ENCODE measurements at regions not wholly inside any gene's neighbourhood (a gene's known extent, or its start where the extent isn't known, plus 50 kb on each side); places are given as distances from the start of the nearest gene placed in this dataset.

- TF ChIP-seq USF1 (IDR thresholded peaks at IDR 0.05) (no peak), TAF1 (IDR thresholded peaks at IDR 0.05; ENCODE audit: low read depth) (no peak), CEBPB (IDR thresholded peaks at IDR 0.05) (no peak), ZBTB7A (IDR thresholded peaks at IDR 0.05; ENCODE audit: low read depth) (no peak), MAX (IDR thresholded peaks at IDR 0.05) (no peak), NFIC (IDR thresholded peaks at IDR 0.05) (no peak), CREB1 (IDR thresholded peaks at IDR 0.05; ENCODE audit: low read depth) (no peak), TEAD4 (IDR thresholded peaks at IDR 0.05) (no peak), TCF12 (IDR thresholded peaks at IDR 0.05; ENCODE audit: low read depth) (no peak)
Measured at GRCh38 chr12:75738486-75738885, 227.1 kb upstream of the KRR1 start.

GRCh38 chr12:75735853-75736252 is 224.4 kb upstream of the KRR1 start:
- TF ChIP-seq TAF1 (IDR thresholded peaks at IDR 0.05; ENCODE audit: low read depth), result no peak
- 0 out of 2 replicates have a peak, but pooled peaks have one; percentile 50 for TF ChIP-seq TEAD4 (IDR thresholded peaks at IDR 0.05)
- peak; percentile 57; the same call in 1 of the 2 replicates for TF ChIP-seq MAX (IDR thresholded peaks at IDR 0.05)
- TF ChIP-seq EP300 (IDR thresholded peaks at IDR 0.05; ENCODE audit: borderline replicate concordance), result no peak
- TF ChIP-seq TCF12 (IDR thresholded peaks at IDR 0.05; ENCODE audit: low read depth), result no peak
- TF ChIP-seq USF1 (IDR thresholded peaks at IDR 0.05), result no peak
- peak; percentile 77 for TF ChIP-seq NFIC (IDR thresholded peaks at IDR 0.05)

GRCh38 chr12:75728826-75729225 is 217.4 kb upstream of the KRR1 start:
- TF ChIP-seq TEAD4 (IDR thresholded peaks at IDR 0.05) (no peak), REST (IDR thresholded peaks at IDR 0.05; ENCODE audit: low read depth) (no peak), CEBPB (IDR thresholded peaks at IDR 0.05) (no peak), TAF1 (IDR thresholded peaks at IDR 0.05; ENCODE audit: low read depth) (no peak), EGR1 (IDR thresholded peaks at IDR 0.05) (no peak), NFIC (IDR thresholded peaks at IDR 0.05) (no peak)

- TF ChIP-seq EP300 (IDR thresholded peaks at IDR 0.05; ENCODE audit: borderline replicate concordance) (no peak), TEAD4 (IDR thresholded peaks at IDR 0.05) (no peak), CREB1 (IDR thresholded peaks at IDR 0.05; ENCODE audit: low read depth) (no peak), REST (IDR thresholded peaks at IDR 0.05; ENCODE audit: low read depth) (no peak), ZBTB7A (IDR thresholded peaks at IDR 0.05; ENCODE audit: low read depth) (no peak), YY1 (IDR thresholded peaks at IDR 0.05; ENCODE audit: low read depth) (no peak), TAF1 (IDR thresholded peaks at IDR 0.05; ENCODE audit: low read depth) (no peak), FOXM1 (IDR thresholded peaks at IDR 0.05; ENCODE audit: borderline replicate concordance, low read depth) (no peak), CEBPB (IDR thresholded peaks at IDR 0.05) (no peak), MAX (IDR thresholded peaks at IDR 0.05) (no peak), TCF12 (IDR thresholded peaks at IDR 0.05; ENCODE audit: low read depth) (no peak)
Measured at GRCh38 chr12:75727577-75727976, 216.2 kb upstream of the KRR1 start.

- no peak for TF ChIP-seq TAF1 (IDR thresholded peaks at IDR 0.05; ENCODE audit: low read depth)
- peak; percentile 48; the same call in 1 of the 2 replicates for TF ChIP-seq NFIC (IDR thresholded peaks at IDR 0.05)
- TF ChIP-seq MAX (IDR thresholded peaks at IDR 0.05), result peak; percentile 44; the same call in 1 of the 2 replicates
- no peak; the same call in 1 of the 2 replicates for TF ChIP-seq RAD21 (IDR thresholded peaks at IDR 0.05; ENCODE audit: low read depth)
- no peak for TF ChIP-seq ZBTB7A (IDR thresholded peaks at IDR 0.05; ENCODE audit: low read depth)
- peak; percentile 52; the same call in 1 of the 2 replicates for TF ChIP-seq TCF12 (IDR thresholded peaks at IDR 0.05; ENCODE audit: low read depth)
- no peak for TF ChIP-seq EGR1 (IDR thresholded peaks at IDR 0.05)
- peak; percentile 38; the same call in 1 of the 2 replicates for TF ChIP-seq EP300 (IDR thresholded peaks at IDR 0.05; ENCODE audit: borderline replicate concordance)
- TF ChIP-seq USF1 (IDR thresholded peaks at IDR 0.05), result no peak
- TF ChIP-seq REST (IDR thresholded peaks at IDR 0.05; ENCODE audit: low read depth), result no peak
- no peak for TF ChIP-seq YY1 (IDR thresholded peaks at IDR 0.05; ENCODE audit: low read depth)
- peak; percentile 40; the same call in 1 of the 2 replicates for TF ChIP-seq FOXM1 (IDR thresholded peaks at IDR 0.05; ENCODE audit: borderline replicate concordance, low read depth)
- no peak for TF ChIP-seq CEBPB (IDR thresholded peaks at IDR 0.05)
- peak; percentile 59 for TF ChIP-seq TEAD4 (IDR thresholded peaks at IDR 0.05)
- no peak for TF ChIP-seq CREB1 (IDR thresholded peaks at IDR 0.05; ENCODE audit: low read depth)
Measured at GRCh38 chr12:75725521-75726111, 214.2 kb upstream of the KRR1 start.

Measured in Ishikawa (cell line).